Frontal cortex (tissue), 3 donors: ENCODE measurements at regions not wholly inside any gene's neighbourhood (a gene's known extent, or its start where the extent isn't known, plus 50 kb on each side); places are given as distances from the start of the nearest gene placed in this dataset.

Experiments used
- DNase-seq, 2 donors: peaks; one replicate each; pipeline ENCODE4 v3.0.0; 2012; ENCODE audit warnings: low spot score in 2 of 2
- FAIRE-seq: peaks from 2 replicates; lab custom pipeline; 2012; peaks lifted over from hg19 to GRCh38; lab: Jason Lieb, UNC
- donor health status: control.
- donor health status: control.
- donor health status: control.

- no peak for FAIRE-seq
- no peak for DNase-seq
These were observed 612.1 kb downstream of the ZEB2 start for GRCh38 chr2:143907801-143908200.

- FAIRE-seq, result no peak
- no peak for DNase-seq
These were observed 613.1 kb downstream of the ZEB2 start for GRCh38 chr2:143906850-143907249.

- DNase-seq, result no peak
- FAIRE-seq, result no peak
These were observed 614.3 kb downstream of the ZEB2 start for GRCh38 chr2:143905587-143905986.

GRCh38 chr2:143903172-143903856 lies 616.6 kb downstream of the ZEB2 start:
- DNase-seq (no peak), FAIRE-seq (no peak)

GRCh38 chr2:143901185-143901842 lies 618.6 kb downstream of the ZEB2 start:
- DNase-seq (no peak), FAIRE-seq (no peak)

GRCh38 chr2:143899987-143900386 lies 619.9 kb downstream of the ZEB2 start:
- FAIRE-seq (no peak), DNase-seq (no peak)

- FAIRE-seq, result no peak
- no peak for DNase-seq
These were observed 626.5 kb downstream of the ZEB2 start for GRCh38 chr2:143893371-143893770.

- FAIRE-seq (no peak), DNase-seq (no peak)
These were observed 628.0 kb downstream of the ZEB2 start for GRCh38 chr2:143891879-143892308.

- DNase-seq (no peak), FAIRE-seq (no peak)
These were observed 629.1 kb downstream of the ZEB2 start for GRCh38 chr2:143890798-143891197.

- FAIRE-seq (no peak), DNase-seq (no peak)
These were observed 630.7 kb downstream of the ZEB2 start for GRCh38 chr2:143889216-143889615.

- DNase-seq (no peak), FAIRE-seq (no peak)
These were observed 634.5 kb downstream of the ZEB2 start for GRCh38 chr2:143885461-143885860.

GRCh38 chr2:143881246-143881645 lies 638.7 kb downstream of the ZEB2 start:
- FAIRE-seq (no peak), DNase-seq (no peak)

GRCh38 chr2:143877876-143878530 lies 641.9 kb downstream of the ZEB2 start:
- DNase-seq, result no peak
- no peak for FAIRE-seq

- no peak for FAIRE-seq
- DNase-seq, result no peak
These were observed 642.9 kb downstream of the ZEB2 start for GRCh38 chr2:143877056-143877455.

GRCh38 chr2:143875295-143876233 lies 644.4 kb downstream of the ZEB2 start:
- DNase-seq, result no peak
- no peak for FAIRE-seq

- FAIRE-seq (no peak), DNase-seq (no peak)
These were observed 646.0 kb downstream of the ZEB2 start for GRCh38 chr2:143873886-143874285.

- FAIRE-seq (no peak), DNase-seq (no peak)
These were observed 649.2 kb downstream of the ZEB2 start for GRCh38 chr2:143870696-143871095.

- no peak for DNase-seq
- no peak for FAIRE-seq
These were observed 662.9 kb downstream of the ZEB2 start for GRCh38 chr2:143856978-143857377.

- FAIRE-seq (no peak), DNase-seq (no peak)
These were observed 667.2 kb downstream of the ZEB2 start for GRCh38 chr2:143852759-143853158.

- FAIRE-seq, result no peak
These were observed 669.8 kb downstream of the ZEB2 start for GRCh38 chr2:143850084-143850483.

More at GRCh38 chr2:143850084-143850483, 669.8 kb downstream of the ZEB2 start:
- DNase-seq, result no peak
